ENCODE measurements at regions not wholly inside any gene's neighbourhood (a gene's known extent, or its start where the extent isn't known, plus 50 kb on each side); places are given as distances from the start of the nearest gene placed in this dataset.

- DNase-seq, result no peak
Observed at GRCh38 chr7:17613338-17614041, 315.0 kb downstream of the AHR start.

- no peak for DNase-seq
Observed at GRCh38 chr7:17617380-17617779, 318.9 kb downstream of the AHR start.

- DNase-seq, result no peak
Observed at GRCh38 chr7:17617857-17618651, 319.6 kb downstream of the AHR start.

GRCh38 chr7:17618652-17618974 lies 320.2 kb downstream of the AHR start:
- DNase-seq, result no peak

GRCh38 chr7:17619196-17619818 lies 320.9 kb downstream of the AHR start:
- no peak for DNase-seq

GRCh38 chr7:17620566-17620965 lies 319.7 kb downstream of the SNX13 start:
- DNase-seq, result no peak

GRCh38 chr7:17622451-17622850 lies 317.8 kb downstream of the SNX13 start:
- no peak for DNase-seq

- DNase-seq, result no peak
Observed at GRCh38 chr7:17623546-17624185, 316.6 kb downstream of the SNX13 start.

- DNase-seq, result no peak
Observed at GRCh38 chr7:17624379-17624778, 315.9 kb downstream of the SNX13 start.

- no peak for DNase-seq
Observed at GRCh38 chr7:17625043-17625442, 315.3 kb downstream of the SNX13 start.

GRCh38 chr7:17626235-17626634 lies 314.1 kb downstream of the SNX13 start:
- DNase-seq, result no peak

- no peak for DNase-seq
Observed at GRCh38 chr7:17631061-17631460, 309.2 kb downstream of the SNX13 start.

GRCh38 chr7:17632384-17632783 lies 307.9 kb downstream of the SNX13 start:
- DNase-seq, result no peak

GRCh38 chr7:17633067-17633466 lies 307.2 kb downstream of the SNX13 start:
- no peak for DNase-seq

GRCh38 chr7:17638727-17639126 lies 301.6 kb downstream of the SNX13 start:
- DNase-seq, result peak; percentile 16

GRCh38 chr7:17640730-17641377 lies 299.4 kb downstream of the SNX13 start:
- peak; percentile 9 for DNase-seq

GRCh38 chr7:17645500-17645899 lies 294.8 kb downstream of the SNX13 start:
- no peak for DNase-seq

- DNase-seq, result no peak
Observed at GRCh38 chr7:17646253-17646956, 293.9 kb downstream of the SNX13 start.

- DNase-seq, result no peak
Observed at GRCh38 chr7:17651341-17651740, 289.0 kb downstream of the SNX13 start.

- DNase-seq, result no peak
Observed at GRCh38 chr7:17651863-17652385, 288.4 kb downstream of the SNX13 start.

GRCh38 chr7:17654940-17655339 lies 285.4 kb downstream of the SNX13 start:
- DNase-seq, result no peak

- no peak for DNase-seq
Observed at GRCh38 chr7:17659126-17659525, 281.2 kb downstream of the SNX13 start.
